Adrenal gland (tissue), 5 donors: ENCODE measurements at regions not wholly inside any gene's neighbourhood (a gene's known extent, or its start where the extent isn't known, plus 50 kb on each side); places are given as distances from the start of the nearest gene placed in this dataset.

ENCODE experiments used
- POLR2A ChIP-seq, 2 donors: fragments of 450-650 bp; IDR thresholded peaks; one replicate each; pipeline ENCODE4 v1.6.1; 2017; ENCODE audit warnings: antibody characterized with exemption in 2 of 2, mild to moderate bottlenecking in 2 of 2, moderate library complexity in 1 of 2
- TF ChIP-seq, protein P1 (sequence below), 6 experiments: fragments of 450-650 bp in 4 of 6; fragments of 200-600 bp in 2 of 6; sonication (generic) in 1 of 6; IDR thresholded peaks; 1 replicate in 5 of 6; 2 replicates in 1 of 6; pipeline versions ENCODE4 v1.5.1 to v1.8.0; 2016 to 2021; ENCODE audit warnings: antibody characterized with exemption in 6 of 6, mild to moderate bottlenecking in 2 of 6, moderate library complexity in 1 of 6
- donor health status: DM: no; HTN: no; CAD: no.

DNA sequence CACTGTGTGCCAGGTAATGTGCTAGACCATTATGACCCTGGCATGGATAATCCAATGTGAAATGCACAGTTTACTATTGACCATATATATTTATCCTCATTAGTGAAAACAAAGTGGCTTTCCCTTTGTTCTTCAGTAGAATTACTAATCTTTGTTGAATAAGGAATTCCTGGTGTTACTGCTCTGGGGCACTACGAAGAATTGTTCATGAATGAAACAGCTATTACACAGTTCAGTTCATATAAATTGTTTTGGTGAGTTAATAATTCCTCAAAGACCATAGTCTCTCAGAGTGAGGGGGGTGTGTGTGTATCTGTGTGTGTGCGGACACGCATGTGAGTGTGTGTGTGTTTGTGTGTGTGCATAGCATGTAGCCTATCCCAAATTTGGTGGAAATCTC, 668.0 kb upstream of the MBL2 start:
- TF ChIP-seq, protein P1, sequence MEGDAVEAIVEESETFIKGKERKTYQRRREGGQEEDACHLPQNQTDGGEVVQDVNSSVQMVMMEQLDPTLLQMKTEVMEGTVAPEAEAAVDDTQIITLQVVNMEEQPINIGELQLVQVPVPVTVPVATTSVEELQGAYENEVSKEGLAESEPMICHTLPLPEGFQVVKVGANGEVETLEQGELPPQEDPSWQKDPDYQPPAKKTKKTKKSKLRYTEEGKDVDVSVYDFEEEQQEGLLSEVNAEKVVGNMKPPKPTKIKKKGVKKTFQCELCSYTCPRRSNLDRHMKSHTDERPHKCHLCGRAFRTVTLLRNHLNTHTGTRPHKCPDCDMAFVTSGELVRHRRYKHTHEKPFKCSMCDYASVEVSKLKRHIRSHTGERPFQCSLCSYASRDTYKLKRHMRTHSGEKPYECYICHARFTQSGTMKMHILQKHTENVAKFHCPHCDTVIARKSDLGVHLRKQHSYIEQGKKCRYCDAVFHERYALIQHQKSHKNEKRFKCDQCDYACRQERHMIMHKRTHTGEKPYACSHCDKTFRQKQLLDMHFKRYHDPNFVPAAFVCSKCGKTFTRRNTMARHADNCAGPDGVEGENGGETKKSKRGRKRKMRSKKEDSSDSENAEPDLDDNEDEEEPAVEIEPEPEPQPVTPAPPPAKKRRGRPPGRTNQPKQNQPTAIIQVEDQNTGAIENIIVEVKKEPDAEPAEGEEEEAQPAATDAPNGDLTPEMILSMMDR (IDR thresholded peaks at IDR 0.05), result no peak
- no peak for TF ChIP-seq POLR2A (IDR thresholded peaks at IDR 0.05)
